ENCODE measurements at regions not wholly inside any gene's neighbourhood (a gene's known extent, or its start where the extent isn't known, plus 50 kb on each side); places are given as distances from the start of the nearest gene placed in this dataset.

- TF ChIP-seq, protein P1, sequence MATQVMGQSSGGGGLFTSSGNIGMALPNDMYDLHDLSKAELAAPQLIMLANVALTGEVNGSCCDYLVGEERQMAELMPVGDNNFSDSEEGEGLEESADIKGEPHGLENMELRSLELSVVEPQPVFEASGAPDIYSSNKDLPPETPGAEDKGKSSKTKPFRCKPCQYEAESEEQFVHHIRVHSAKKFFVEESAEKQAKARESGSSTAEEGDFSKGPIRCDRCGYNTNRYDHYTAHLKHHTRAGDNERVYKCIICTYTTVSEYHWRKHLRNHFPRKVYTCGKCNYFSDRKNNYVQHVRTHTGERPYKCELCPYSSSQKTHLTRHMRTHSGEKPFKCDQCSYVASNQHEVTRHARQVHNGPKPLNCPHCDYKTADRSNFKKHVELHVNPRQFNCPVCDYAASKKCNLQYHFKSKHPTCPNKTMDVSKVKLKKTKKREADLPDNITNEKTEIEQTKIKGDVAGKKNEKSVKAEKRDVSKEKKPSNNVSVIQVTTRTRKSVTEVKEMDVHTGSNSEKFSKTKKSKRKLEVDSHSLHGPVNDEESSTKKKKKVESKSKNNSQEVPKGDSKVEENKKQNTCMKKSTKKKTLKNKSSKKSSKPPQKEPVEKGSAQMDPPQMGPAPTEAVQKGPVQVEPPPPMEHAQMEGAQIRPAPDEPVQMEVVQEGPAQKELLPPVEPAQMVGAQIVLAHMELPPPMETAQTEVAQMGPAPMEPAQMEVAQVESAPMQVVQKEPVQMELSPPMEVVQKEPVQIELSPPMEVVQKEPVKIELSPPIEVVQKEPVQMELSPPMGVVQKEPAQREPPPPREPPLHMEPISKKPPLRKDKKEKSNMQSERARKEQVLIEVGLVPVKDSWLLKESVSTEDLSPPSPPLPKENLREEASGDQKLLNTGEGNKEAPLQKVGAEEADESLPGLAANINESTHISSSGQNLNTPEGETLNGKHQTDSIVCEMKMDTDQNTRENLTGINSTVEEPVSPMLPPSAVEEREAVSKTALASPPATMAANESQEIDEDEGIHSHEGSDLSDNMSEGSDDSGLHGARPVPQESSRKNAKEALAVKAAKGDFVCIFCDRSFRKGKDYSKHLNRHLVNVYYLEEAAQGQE (IDR thresholded peaks at IDR 0.05; ENCODE audit: insufficient read depth in 1 of 2, low read depth in 2 of 2, low read length in 2 of 2) = peak in 1 of 2 experiments; percentile 64; a peak in 2 of 4 replicates
- TF ChIP-seq SIN3A (IDR thresholded peaks at IDR 0.05; ENCODE audit: borderline replicate concordance, insufficient read depth, low read length) = no peak
- TF ChIP-seq POLR2AphosphoS5 (IDR thresholded peaks at IDR 0.05; ENCODE audit: low read depth, low read length) = no peak
- no peak for TF ChIP-seq TAF1 (IDR thresholded peaks at IDR 0.05; ENCODE audit: borderline replicate concordance, insufficient read depth, low read length)
- TF ChIP-seq FOXP2 (optimal IDR thresholded peaks at IDR 0.05; ENCODE audit: borderline replicate concordance, extremely low read depth, extremely low read length, insufficient read depth) = no peak
These were observed 110.9 kb upstream of the DIAPH3 start for GRCh38 chr13:60274655-60275054.

DNA sequence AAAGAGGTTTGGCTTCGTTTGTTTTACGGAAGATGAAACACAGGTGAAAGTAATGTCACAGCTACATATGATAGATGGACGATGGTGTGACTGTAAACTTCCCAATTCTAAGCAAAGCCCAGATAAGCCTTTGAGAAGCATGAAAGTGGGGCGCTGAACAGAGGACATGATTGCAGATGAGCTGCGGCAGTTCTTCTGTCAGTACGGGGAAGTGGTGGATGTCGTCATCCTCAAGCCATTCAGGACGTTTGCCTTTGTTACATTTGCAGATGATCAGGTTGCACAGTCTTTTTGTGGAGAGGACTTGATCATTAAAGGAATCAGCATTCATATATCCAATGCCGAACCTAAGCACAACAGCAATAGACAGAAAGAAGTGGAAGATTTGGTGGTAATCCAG is 111.5 kb upstream of the DIAPH3 start:
- TF ChIP-seq, protein P1 (IDR thresholded peaks at IDR 0.05; ENCODE audit: insufficient read depth in 1 of 2, low read depth in 2 of 2, low read length in 2 of 2) = no peak
- no peak for TF ChIP-seq SIN3A (IDR thresholded peaks at IDR 0.05; ENCODE audit: borderline replicate concordance, insufficient read depth, low read length)
- no peak for TF ChIP-seq POLR2AphosphoS5 (IDR thresholded peaks at IDR 0.05; ENCODE audit: low read depth, low read length)
- no peak for TF ChIP-seq TAF1 (IDR thresholded peaks at IDR 0.05; ENCODE audit: borderline replicate concordance, insufficient read depth, low read length)
- no peak for TF ChIP-seq FOXP2 (optimal IDR thresholded peaks at IDR 0.05; ENCODE audit: borderline replicate concordance, extremely low read depth, extremely low read length, insufficient read depth)

GRCh38 chr13:60282186-60282585 is 114.8 kb upstream of the TDRD3 start:
- TF ChIP-seq TAF1 (IDR thresholded peaks at IDR 0.05; ENCODE audit: borderline replicate concordance, insufficient read depth, low read length) = no peak
- TF ChIP-seq SIN3A (IDR thresholded peaks at IDR 0.05; ENCODE audit: borderline replicate concordance, insufficient read depth, low read length) = no peak
- TF ChIP-seq, protein P1 (IDR thresholded peaks at IDR 0.05; ENCODE audit: insufficient read depth in 1 of 2, low read depth in 2 of 2, low read length in 2 of 2) = no peak
- TF ChIP-seq FOXP2 (optimal IDR thresholded peaks at IDR 0.05; ENCODE audit: borderline replicate concordance, extremely low read depth, extremely low read length, insufficient read depth) = no peak
- no peak for TF ChIP-seq POLR2AphosphoS5 (IDR thresholded peaks at IDR 0.05; ENCODE audit: low read depth, low read length)

DNA sequence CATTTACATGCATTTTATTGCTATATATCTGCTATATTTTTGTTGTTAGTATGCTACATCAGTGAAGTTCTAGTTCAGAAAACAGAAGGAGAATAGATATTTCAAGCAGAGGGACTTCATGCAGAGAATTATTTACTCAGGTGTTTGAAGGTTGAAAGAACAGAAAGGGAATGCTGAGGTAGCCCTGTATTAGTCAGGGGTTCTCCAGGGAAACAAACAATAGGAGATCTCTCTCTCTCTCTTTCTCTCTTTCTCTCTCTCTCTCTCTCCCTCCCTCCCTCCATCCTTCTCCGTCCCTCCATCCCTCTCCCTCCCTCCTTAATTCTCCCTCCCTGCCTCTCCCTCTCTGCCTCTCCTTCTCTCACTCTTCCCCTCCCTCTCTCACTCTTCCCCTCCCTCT is 114.3 kb upstream of the TDRD3 start:
- TF ChIP-seq POLR2AphosphoS5 (IDR thresholded peaks at IDR 0.05; ENCODE audit: low read depth, low read length) = no peak
- no peak for TF ChIP-seq TAF1 (IDR thresholded peaks at IDR 0.05; ENCODE audit: borderline replicate concordance, insufficient read depth, low read length)

GRCh38 chr13:60286707-60287106 is 110.3 kb upstream of the TDRD3 start:
- TF ChIP-seq FOXP2 (optimal IDR thresholded peaks at IDR 0.05; ENCODE audit: borderline replicate concordance, extremely low read depth, extremely low read length, insufficient read depth) = no peak

GRCh38 chr13:60288569-60288968 is 108.5 kb upstream of the TDRD3 start:
- TF ChIP-seq, protein P1 (IDR thresholded peaks at IDR 0.05; ENCODE audit: insufficient read depth in 1 of 2, low read depth in 2 of 2, low read length in 2 of 2) = no peak
- TF ChIP-seq TAF1 (IDR thresholded peaks at IDR 0.05; ENCODE audit: borderline replicate concordance, insufficient read depth, low read length) (no peak), POLR2AphosphoS5 (IDR thresholded peaks at IDR 0.05; ENCODE audit: low read depth, low read length) (no peak), SIN3A (IDR thresholded peaks at IDR 0.05; ENCODE audit: borderline replicate concordance, insufficient read depth, low read length) (no peak), FOXP2 (optimal IDR thresholded peaks at IDR 0.05; ENCODE audit: borderline replicate concordance, extremely low read depth, extremely low read length, insufficient read depth) (no peak)

All from PFSK-1 (cell line).